Left colon (tissue), 2 donors: ENCODE measurements at regions not wholly inside any gene's neighbourhood (a gene's known extent, or its start where the extent isn't known, plus 50 kb on each side); places are given as distances from the start of the nearest gene placed in this dataset.
"Not testable (repeated sequence)": the region's sequence is repeated elsewhere in the genome, so short reads cannot be mapped to it uniquely, and the experiment has no call there.

Experiments used
- ATAC-seq: fragments of 200-7000 bp; cut with Tn5 transposase; one replicate; pipeline ENCODE4 v1.9.1; 2020; ENCODE audit warnings: mild to moderate bottlenecking, moderate library complexity
- DNase-seq, 2 donors: peaks; one replicate each; pipeline ENCODE4 v3.0.0-alpha.2; 2020
- intact Hi-C, 2 donors: fragments of 100-400 bp; cut with DNase I in 1 of 2; cut with micrococcal nuclease in 1 of 2; formaldehyde crosslinking; loops; one replicate each; pipeline versions ENCODE4 v1.11.2 to v1.14.0; 2022; cut with DNase I, micrococcal nuclease
- donor health status: DM: no; HTN: no; CAD: no.
- donor health status: DM: yes; HTN: yes; CAD: no.

DNA sequence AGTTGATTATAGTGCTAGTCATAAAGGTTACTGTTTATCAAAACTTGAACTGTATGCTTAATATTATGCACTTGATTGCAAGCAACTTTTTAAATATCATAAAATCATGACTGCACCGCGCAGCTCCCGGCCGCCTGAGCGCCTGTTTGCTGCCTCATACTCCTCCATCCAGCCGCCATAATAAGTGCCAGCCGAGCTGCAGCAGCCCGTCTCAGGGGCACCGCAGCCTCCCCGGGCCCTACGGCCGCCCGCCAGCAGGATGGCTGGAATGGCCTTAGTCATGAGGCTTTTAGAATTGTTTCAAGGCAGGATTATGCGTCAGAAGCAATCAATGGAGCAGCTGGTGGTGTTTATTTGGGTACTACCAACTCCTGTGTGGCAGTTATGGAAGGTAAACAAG is 337.2 kb downstream of the PAX3 start:
- DNase-seq (no peak), ATAC-seq (no peak)
- intact Hi-C loops: loop anchor here in 1 of 2 donors (10.0 kb wide), 1 partner anchor 387 kb away; the partner anchor contains the start of gene EPHA4

DNA sequence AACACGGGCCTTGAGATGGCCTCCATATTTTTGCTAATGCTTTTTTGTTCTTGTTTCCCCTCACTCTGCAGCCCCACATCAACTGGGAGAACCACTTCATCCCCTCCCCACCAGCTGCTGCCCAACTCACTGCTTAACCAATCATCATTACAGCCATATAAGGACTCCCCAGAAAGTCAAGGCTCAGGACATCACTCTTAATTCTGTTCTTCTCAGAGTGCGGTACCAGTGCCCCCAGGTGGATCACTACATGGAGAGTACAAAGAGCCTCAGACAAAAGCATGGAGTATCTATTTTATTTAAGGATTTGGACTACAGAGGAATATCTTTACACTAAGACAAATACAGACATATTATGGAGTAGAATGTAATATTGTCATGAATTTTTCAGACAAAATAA is 340.6 kb downstream of the PAX3 start:
- DNase-seq: no peak
- ATAC-seq: no peak
- intact Hi-C loops: no loop called here

DNA sequence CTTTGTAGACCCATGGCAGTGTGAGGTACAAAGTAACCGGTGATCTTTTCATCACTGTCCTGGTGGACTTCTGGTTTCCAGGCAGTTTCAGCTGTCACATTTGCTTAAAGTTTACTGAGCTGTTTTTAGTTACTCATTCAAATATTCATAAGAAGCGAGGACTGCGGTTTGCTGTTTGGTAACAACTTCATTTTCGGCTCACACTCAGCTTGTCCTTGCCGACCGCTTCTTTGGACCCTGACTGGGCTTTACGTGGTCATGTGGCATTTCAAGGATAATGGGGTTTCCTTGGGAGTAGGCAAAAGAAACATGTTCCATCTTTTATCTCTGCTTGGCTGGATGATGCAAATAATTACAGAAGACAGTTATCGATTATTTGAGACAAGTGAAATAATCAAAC is 350.7 kb downstream of the PAX3 start:
- intact Hi-C loops: no loop called here
- DNase-seq: no peak
- no peak for ATAC-seq

DNA sequence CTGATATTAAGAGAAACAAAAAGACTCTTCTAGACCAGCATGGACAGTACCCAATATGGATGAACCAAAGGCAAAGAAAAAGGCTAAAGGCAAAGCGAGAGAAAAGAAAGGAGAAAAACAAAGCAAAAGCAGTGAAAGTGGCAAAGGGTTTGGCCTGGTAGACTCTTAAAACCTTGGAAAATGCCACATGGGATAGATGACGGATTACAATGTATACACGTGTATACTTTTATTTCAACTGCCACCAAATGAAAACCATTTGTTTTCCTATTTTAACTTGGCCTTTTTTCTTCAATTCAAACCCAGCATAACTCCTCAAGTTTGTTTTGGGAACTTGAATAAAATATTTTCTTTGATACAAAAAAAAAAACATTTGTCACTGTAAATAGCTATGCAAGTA is 354.3 kb downstream of the PAX3 start:
- intact Hi-C loops, ATAC-seq: not testable (repeated sequence)

DNA sequence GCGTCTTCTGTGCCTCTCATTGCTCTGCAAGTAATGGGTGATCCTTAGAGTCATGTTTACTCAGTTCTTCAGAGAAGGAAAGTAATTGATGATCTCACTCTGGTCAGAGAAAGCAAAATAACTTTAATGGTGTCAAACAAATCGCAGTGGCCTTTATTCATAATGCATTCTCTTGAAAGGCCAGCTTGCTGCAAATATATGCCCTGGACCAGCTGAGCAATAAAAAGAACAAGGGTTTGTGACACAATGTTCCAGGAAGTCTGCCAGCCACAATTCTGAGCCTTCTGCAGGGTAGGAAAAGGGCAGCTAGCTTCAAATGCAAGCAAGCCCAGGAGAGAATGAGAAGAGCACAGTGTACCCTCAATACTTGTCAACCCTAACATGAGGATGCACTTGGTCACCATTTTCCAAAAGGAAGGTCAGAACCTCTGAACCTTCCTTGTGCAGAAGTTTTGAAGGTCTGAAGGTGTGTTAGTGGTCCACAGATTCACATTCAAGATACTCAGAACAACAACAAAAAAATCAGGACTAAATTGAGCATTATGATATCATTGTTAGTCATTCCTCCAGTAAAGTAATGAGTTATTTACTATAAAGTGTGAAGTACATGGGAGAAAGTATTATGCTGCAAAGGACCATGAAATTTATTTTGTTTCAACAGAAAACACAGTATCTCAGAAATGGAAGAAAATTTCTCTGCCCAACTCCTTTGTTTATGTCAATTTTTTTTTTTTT is 355.6 kb downstream of the PAX3 start:
- peak; percentile 12 to 56 for DNase-seq
- ATAC-seq: no peak
- intact Hi-C loops: no loop called here

More for the DNA sequence above, 354.3 kb downstream of the PAX3 start:
- DNase-seq: not testable (repeated sequence)

DNA sequence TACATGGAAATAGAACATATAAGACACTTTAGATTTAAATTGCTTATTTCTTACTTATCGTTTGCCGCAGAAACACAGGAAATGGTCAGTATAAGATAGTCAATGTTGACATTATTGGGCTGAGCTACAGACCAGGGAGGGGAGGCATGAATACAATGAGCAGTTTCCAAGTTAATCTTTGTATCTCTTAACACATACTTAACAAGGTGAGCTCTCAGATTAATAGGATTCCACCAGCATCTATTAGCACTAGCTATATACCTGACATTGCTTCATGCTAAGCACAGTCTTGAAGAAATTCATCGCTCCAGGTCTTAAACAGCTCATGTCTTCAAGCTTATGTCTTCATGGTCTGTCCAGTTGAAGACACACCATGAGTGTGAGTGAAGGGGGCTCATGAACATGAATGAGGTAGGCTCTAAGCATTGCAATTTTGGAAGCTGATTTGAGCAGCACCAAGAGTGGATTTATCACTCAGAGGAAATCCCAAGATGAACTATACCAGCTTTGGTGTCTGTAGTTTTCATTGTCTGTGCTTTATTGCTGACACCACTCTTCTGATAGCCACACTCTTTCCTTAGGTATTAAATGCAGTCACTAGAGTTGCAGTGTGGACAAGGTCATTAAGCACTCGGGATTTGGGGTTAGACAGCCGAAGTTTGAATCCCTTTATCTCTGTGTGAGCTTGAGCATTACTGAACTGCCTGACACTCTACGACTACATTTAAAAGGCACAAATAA is 359.3 kb upstream of the EPHA4 start:
- intact Hi-C loops: no loop called here
- ATAC-seq: no peak
- DNase-seq: no peak

DNA sequence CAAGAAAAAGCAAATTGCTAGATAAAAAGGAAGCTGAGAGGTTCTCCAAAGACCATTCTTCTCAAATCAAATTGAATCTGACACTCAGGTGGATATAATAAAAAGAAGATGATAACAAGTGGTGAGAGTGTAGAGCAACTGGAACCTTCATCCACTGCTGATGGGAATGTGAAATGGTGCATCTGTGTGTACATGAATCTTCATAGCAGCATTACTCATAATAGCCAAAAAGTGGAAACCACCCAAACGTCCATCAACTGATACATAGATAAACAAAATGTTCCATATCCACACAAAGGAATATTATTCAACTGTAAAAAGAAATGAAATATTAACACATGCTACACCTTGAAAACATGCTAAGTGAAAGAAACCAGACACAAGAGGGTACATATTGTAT is 357.2 kb upstream of the EPHA4 start:
- ATAC-seq (no peak), DNase-seq (no peak)
- intact Hi-C loops: no loop called here

DNA sequence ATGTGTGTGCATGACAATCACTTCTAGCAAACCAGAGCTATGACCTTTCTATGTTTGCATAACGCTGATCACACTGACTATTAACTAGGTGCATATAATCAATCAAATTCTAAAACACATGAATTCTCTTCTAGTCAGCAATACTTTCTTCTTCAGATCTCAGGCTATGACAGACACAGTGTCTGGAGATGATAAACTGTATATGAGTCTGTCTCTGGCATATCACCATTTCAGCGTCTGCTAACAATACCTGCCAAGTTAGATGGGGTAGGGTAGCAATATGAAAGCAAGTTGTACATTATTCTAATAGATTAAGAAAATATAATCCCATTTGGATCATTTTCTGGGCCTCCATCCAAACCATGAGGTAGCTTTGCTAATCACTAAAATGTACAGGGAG is 354.2 kb upstream of the EPHA4 start:
- DNase-seq: no peak
- intact Hi-C loops: no loop called here
- ATAC-seq: no peak

DNA sequence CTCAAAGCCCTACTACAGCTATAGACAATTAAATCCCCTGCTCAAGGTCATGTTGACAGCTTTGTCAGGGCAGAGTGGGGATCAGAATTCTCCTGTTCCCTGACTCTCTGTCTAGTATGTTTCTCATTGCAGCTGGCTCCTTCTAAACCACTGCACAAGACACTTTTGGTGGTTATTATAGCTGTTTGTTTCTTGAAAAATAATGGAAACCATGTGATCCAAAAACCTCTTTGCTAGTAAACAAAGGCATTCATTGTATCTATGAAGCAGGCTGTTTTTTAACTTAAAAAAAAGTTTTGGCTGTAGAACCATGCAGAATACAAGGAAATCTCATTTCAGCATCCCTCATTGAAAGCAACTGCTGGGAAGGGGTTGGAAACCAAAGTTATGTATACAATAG is 352.5 kb upstream of the EPHA4 start:
- DNase-seq (no peak), ATAC-seq (no peak)
- intact Hi-C loops: no loop called here

DNA sequence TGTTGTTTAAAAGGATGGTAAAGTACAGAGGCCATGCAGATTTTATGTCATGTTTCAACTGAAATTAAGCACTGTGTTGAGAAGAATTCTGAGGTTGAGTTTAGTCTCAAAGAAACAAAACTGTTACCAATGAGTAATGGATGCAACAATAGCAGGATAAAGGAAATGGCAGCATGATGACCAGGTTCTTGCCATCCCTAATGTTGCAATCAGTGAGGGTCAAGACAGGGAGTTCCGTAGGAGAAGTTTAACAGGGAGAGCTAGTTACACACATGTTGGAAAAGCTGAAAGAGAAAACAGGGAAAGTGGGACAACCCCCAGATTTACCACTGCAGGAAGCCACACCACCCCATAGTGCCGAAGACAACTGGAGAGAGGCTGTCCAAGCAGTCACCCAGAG is 343.8 kb upstream of the EPHA4 start:
- DNase-seq: no peak
- intact Hi-C loops: no loop called here
- no peak for ATAC-seq

DNA sequence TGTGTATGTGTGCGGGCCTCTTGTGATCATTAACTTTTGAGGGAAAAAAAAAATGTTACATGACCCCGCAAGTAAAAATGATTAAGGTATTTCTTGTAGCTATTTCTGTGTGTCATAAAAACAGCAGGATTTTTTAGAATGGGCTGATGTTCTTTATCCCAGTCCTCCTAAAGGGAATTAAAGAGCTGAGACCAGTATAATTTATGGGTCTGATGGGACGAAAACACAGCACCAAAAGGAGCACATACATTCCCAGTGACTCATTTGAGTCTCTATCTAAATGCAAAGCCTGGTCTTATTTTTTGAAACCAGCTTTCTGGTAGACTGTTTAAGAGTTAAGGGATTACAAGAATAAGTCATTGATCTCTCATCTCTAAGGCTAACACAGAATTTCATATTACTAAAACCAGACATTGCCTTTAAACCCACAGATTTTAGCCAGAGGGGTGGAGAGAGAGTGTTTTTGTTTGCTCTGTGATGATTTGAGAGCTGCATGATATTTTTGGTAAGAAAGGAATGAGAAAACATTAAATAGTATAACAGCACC is 342.3 kb upstream of the EPHA4 start:
- intact Hi-C loops: no loop called here
- no peak for DNase-seq
- ATAC-seq: no peak

DNA sequence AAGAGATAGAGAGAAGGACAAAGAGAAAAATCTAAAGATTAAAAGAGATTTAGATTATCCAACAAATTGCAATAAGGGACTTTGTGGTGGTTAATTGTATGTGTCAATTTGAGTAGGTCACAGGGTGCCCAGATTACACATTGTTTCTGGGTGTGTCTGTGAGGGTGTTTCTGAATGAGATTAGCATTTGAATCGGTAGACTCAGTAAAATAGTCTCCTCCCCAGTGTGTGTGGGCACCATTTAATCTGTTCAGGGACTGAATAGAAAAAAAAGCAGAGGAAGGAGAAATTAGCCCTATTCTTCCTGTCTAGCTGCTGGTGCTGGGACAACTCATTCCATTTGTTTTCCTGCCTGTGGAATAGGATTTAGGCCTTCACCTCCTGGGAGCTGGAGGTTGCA is 339.8 kb upstream of the EPHA4 start:
- no peak for ATAC-seq
- intact Hi-C loops: no loop called here

DNA sequence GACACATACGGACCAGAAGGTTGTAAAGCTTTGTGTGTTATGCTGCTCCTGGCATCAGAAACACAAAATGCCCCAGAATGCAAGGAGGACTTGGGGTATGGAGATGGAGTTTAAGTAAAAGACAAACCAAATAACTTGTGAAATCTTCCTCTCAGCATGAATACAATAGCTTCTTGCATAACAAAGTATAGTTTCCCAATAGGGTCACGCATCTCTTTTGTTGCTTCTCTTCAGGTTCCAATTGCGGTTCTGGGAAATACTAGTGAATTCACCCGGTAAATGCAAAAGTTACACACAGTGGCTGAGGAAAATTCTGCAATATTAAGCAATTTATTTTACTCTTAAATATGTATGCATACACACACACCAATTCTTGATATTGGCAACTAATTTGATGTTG is 339.2 kb upstream of the EPHA4 start:
- DNase-seq: no peak
- intact Hi-C loops: no loop called here
- no peak for ATAC-seq

More for the DNA sequence above, 339.8 kb upstream of the EPHA4 start:
- no peak for DNase-seq

DNA sequence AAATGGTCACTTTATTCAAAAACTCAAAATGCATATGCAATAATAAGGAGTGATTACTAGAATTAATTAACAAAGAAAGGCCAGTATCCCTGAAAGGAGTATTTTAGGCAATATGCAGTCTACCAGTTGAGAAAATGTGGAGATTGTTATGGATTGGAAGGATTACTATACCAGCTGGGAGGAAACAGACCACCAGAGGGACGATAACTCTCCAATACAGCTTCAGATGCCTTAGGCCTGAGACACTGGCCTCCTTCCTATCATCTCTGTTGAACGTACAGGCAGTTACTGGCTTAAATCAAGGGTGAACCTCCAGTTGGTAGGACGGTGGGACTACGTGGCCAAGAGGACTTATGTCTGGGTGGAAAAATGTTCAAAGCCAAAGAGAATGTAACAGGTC is 336.4 kb upstream of the EPHA4 start:
- intact Hi-C loops: no loop called here

DNA sequence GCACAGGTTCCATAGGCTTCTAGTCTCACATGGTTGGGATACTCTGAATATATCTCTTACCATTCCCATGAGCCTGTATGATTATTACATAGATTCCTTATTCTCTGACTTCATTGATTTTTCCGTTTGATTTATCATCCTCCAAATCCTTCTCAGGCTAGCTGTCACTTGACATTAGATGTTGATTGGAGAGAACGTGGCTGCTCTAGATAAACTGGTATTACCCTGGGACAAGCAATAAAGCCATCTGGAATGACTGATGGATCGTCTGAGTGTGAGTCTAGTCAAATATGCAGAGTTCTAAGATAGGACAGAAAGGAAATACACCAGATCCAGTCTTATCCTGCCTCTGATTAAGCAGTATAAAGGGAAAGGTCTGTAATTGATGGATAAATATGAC is 325.6 kb upstream of the EPHA4 start:
- no peak for DNase-seq
- ATAC-seq: no peak
- intact Hi-C loops: no loop called here

More for the DNA sequence above, 336.4 kb upstream of the EPHA4 start:
- ATAC-seq: no peak
- DNase-seq: no peak

DNA sequence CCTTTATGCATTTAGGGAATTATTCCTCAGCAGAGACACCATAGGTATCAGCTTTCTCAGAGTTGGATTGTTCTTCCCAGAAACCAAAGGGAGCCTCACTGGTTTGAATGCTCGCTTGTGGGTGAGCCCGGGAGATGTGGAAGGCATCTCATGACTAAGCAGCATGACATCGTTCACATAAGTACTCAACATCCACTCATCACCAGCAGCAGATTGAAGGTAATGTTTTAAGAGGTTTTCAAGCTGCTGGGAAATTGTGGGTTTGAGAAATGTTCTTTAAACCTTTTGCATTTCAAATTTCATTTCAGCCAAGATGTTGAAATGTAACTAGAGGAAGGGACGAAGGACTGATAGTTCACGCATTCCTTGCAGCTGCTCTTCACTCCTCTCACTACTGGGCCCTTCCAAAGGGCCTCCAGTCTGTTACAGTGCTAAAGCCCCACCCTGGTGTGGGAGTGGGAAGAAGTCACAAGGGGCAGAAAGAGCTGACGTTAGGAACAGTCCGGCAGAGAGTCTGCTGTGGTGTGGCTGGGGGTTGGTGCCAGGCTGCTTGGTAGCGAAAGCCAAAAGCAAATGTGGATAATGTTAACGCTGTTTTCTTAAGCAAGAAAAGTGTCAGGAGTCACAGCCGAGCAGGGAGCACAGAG is 324.5 kb upstream of the EPHA4 start:
- DNase-seq (no peak), ATAC-seq (no peak)
- intact Hi-C loops: no loop called here

DNA sequence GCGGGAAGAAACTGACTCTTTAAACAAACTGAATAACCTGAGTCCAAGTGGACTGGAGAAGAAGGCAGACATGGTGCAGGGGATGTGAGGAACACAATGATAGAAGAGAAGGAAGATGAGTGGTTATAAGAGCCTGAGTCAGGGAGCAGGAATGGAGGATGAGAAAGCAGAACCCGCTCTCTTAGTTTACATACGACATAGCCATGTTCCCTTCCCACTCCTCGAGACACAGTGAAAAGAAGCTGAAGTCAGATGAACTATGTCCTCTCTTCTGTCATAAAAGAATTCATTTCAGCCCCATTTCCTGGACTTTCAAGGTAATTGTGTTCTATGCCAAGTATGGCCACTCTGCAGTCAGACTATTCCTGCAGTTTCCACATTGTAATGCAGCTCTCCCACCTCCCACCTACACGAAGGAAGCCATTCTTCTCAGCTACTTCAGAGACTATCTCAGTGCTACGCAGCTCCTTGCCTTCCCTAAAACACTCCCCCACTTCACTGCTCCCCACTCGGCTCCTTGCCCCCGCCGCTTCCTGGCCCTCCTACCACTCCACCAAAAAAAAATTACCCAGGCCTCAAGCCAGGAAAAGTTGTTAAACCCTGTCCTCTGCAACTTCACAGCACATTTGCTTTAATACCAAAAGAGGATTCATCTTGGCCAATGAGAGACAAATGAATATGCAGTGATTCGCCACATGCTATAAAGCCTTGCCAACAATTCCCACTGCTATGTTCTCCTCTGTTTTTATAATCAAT is 323.4 kb upstream of the EPHA4 start:
- intact Hi-C loops: no loop called here
- ATAC-seq: no peak

DNA sequence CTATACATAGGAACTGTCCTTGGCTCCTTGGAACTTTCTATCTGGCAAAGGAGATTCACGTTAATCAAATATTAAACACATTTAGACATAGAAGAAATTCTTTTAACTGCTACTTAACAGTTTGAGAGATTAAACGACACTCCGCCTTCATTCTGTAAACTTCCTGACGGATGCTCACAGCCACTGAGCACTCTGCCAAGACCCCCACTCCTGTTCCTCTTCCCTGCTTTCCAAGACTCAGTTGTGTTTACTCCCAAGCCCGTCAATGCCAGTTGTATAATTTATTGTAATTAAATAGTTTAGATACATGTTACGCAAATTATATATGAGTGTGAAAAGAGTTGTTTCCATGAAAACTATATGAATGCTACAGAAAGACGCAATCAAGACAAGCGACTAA is 321.4 kb upstream of the EPHA4 start:
- ATAC-seq: no peak
- no peak for DNase-seq
- intact Hi-C loops: no loop called here

More for the DNA sequence above, 323.4 kb upstream of the EPHA4 start:
- DNase-seq: no peak

DNA sequence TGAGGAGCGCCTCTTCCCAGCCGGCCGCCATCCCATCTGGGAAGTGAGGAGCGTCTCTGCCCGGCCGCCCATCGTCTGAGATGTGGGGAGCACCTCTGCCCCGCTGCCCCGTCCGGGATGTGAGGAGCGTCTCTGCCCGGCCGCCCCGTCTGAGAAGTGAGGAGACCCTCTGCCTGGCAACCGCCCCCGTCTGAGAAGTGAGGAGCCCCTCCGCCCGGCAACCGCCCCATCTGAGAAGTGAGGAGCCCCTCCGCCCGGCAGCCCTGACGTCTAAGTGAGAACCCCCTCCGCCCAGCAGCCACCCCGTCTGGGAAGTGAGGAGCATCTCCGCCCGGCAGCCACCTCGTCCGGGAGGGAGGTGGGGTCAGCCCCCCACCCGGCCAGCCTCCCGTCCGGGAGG is 319.9 kb upstream of the EPHA4 start:
- ATAC-seq, DNase-seq, intact Hi-C loops: not testable (repeated sequence)
